ENCODE measurements at regions not wholly inside any gene's neighbourhood (a gene's known extent, or its start where the extent isn't known, plus 50 kb on each side); places are given as distances from the start of the nearest gene placed in this dataset.

- TF ChIP-seq, protein P1, sequence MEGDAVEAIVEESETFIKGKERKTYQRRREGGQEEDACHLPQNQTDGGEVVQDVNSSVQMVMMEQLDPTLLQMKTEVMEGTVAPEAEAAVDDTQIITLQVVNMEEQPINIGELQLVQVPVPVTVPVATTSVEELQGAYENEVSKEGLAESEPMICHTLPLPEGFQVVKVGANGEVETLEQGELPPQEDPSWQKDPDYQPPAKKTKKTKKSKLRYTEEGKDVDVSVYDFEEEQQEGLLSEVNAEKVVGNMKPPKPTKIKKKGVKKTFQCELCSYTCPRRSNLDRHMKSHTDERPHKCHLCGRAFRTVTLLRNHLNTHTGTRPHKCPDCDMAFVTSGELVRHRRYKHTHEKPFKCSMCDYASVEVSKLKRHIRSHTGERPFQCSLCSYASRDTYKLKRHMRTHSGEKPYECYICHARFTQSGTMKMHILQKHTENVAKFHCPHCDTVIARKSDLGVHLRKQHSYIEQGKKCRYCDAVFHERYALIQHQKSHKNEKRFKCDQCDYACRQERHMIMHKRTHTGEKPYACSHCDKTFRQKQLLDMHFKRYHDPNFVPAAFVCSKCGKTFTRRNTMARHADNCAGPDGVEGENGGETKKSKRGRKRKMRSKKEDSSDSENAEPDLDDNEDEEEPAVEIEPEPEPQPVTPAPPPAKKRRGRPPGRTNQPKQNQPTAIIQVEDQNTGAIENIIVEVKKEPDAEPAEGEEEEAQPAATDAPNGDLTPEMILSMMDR (conservative IDR thresholded peaks at IDR 0.05 in 1 of 2, IDR thresholded peaks at IDR 0.05 in 1 of 2; ENCODE audit: extremely low read depth in 1 of 2, insufficient read depth in 1 of 2, low read depth in 1 of 2, low read length in 2 of 2) = no peak
- no peak for TF ChIP-seq EZH2 (IDR thresholded peaks at IDR 0.05; ENCODE audit: borderline replicate concordance, low read length)
Measured at GRCh38 chr5:68682400-68683160, 411.2 kb upstream of the SLC30A5 start.
